ENCODE measurements at regions not wholly inside any gene's neighbourhood (a gene's known extent, or its start where the extent isn't known, plus 50 kb on each side); places are given as distances from the start of the nearest gene placed in this dataset.

- no peak for TF ChIP-seq POLR2A (IDR thresholded peaks at IDR 0.05)
- TF ChIP-seq CTCF (IDR thresholded peaks at IDR 0.05) = no peak
- no peak for DNase-seq
- Histone ChIP-seq H3K36me3 (ENCODE audit: low read depth, missing control alignments) (no peaks in the 10 kb centered on the region), H3K4me3 (no peak overlapping the region), H3K9me3 (no peaks in the 10 kb centered on the region), H3K4me1 (no peaks in the 10 kb centered on the region), H3K27ac (no peak overlapping the region), H3K27me3 (no peaks in the 10 kb centered on the region)
- 67 to 78% methylated on average over 1 of the region's 1 CpG for WGBS, 2 donors
- intact Hi-C loops (cut with DNase I; ENCODE audit: low total_unique reads) = no loop called here
Measured at GRCh38 chr5:74015716-74016115, 389.7 kb downstream of the ARHGEF28 start.

GRCh38 chr5:74013222-74013621, 387.2 kb downstream of the ARHGEF28 start:
- no peaks in the 10 kb centered on the region for H3K36me3 ChIP-seq (ENCODE audit: low read depth, missing control alignments)
- no peaks in the 10 kb centered on the region for H3K9me3 ChIP-seq
- TF ChIP-seq CTCF (IDR thresholded peaks at IDR 0.05) = no peak
- TF ChIP-seq POLR2A (IDR thresholded peaks at IDR 0.05) = no peak
- no peaks in the 10 kb centered on the region for H3K4me1 ChIP-seq
- intact Hi-C loops (cut with DNase I; ENCODE audit: low total_unique reads) = no loop called here
- no peak overlapping the region for H3K4me3 ChIP-seq
- no peak for DNase-seq
- 78 to 86% methylated on average over 2 of the region's 2 CpGs for WGBS, 2 donors
- no peak overlapping the region for H3K27ac ChIP-seq
- no peaks in the 10 kb centered on the region for H3K27me3 ChIP-seq

GRCh38 chr5:74009502-74009901, 383.5 kb downstream of the ARHGEF28 start:
- 82 to 86% methylated on average over 1 of the region's 1 CpG for WGBS, 2 donors
- H3K27ac ChIP-seq = no peak overlapping the region
- no peak for DNase-seq
- no peaks in the 10 kb centered on the region for H3K36me3 ChIP-seq (ENCODE audit: low read depth, missing control alignments)
- H3K4me1 ChIP-seq = no peaks in the 10 kb centered on the region
- intact Hi-C loops (cut with DNase I; ENCODE audit: low total_unique reads) = no loop called here
- H3K27me3 ChIP-seq = no peaks in the 10 kb centered on the region
- H3K9me3 ChIP-seq = no peaks in the 10 kb centered on the region
- no peak overlapping the region for H3K4me3 ChIP-seq
- TF ChIP-seq CTCF (IDR thresholded peaks at IDR 0.05) = no peak
- TF ChIP-seq POLR2A (IDR thresholded peaks at IDR 0.05) = no peak

GRCh38 chr5:74007193-74007592, 381.2 kb downstream of the ARHGEF28 start:
- Histone ChIP-seq H3K36me3 (ENCODE audit: low read depth, missing control alignments) (no peaks in the 10 kb centered on the region), H3K9me3 (no peaks in the 10 kb centered on the region), H3K27me3 (no peaks in the 10 kb centered on the region), H3K27ac (no peak overlapping the region), H3K4me3 (no peak overlapping the region), H3K4me1 (no peaks in the 10 kb centered on the region)
- DNase-seq = no peak
- intact Hi-C loops (cut with DNase I; ENCODE audit: low total_unique reads) = no loop called here
- 0% methylated on average over 1 of the region's 1 CpG for WGBS, 2 donors
- no peak for TF ChIP-seq POLR2A (IDR thresholded peaks at IDR 0.05)

- TF ChIP-seq POLR2A (IDR thresholded peaks at IDR 0.05) (no peak), CTCF (IDR thresholded peaks at IDR 0.05) (no peak)
- no peaks in the 10 kb centered on the region for H3K36me3 ChIP-seq (ENCODE audit: low read depth, missing control alignments)
- H3K4me1 ChIP-seq = no peaks in the 10 kb centered on the region
- no peak overlapping the region for H3K4me3 ChIP-seq
- intact Hi-C loops (cut with DNase I; ENCODE audit: low total_unique reads) = no loop called here
- H3K27ac ChIP-seq = no peak overlapping the region
- H3K27me3 ChIP-seq = no peaks in the 10 kb centered on the region
- 64 to 73% methylated on average over 3 of the region's 3 CpGs for WGBS, 2 donors
- no peak for DNase-seq
- H3K9me3 ChIP-seq = no peaks in the 10 kb centered on the region
Measured at GRCh38 chr5:73999297-73999696, 373.3 kb downstream of the ARHGEF28 start.

Data from testis (tissue), 2 donors.